ENCODE measurements at regions not wholly inside any gene's neighbourhood (a gene's known extent, or its start where the extent isn't known, plus 50 kb on each side); places are given as distances from the start of the nearest gene placed in this dataset.

- FAIRE-seq (no peak), DNase-seq (ENCODE audit: low read depth) (no peak)
- no peaks in the 10 kb centered on the region for H3K79me2 ChIP-seq (ENCODE audit: insufficient read depth, low read length)
- H3K4me3 ChIP-seq (ENCODE audit: insufficient read depth, low read depth, low read length): no peak overlapping the region
- no peaks in the 10 kb centered on the region for H4K20me1 ChIP-seq (ENCODE audit: insufficient read depth, low read length)
- no peaks in the 10 kb centered on the region for H3K36me3 ChIP-seq (ENCODE audit: insufficient read depth, low read length)
- peaks cover 5% of the 10 kb centered on the region for H3K9me3 Mint-ChIP-seq (ENCODE audit: unreplicated experiment)
- no peak overlapping the region for H3K4me2 ChIP-seq (ENCODE audit: low read length)
- H3K4me1 Mint-ChIP-seq (ENCODE audit: low read depth, unreplicated experiment): peaks cover 28% of the 10 kb centered on the region
- peaks cover 4% of the 10 kb centered on the region for H3K27me3 ChIP-seq (ENCODE audit: insufficient read depth, low read length)
- H3K27ac Mint-ChIP-seq (ENCODE audit: unreplicated experiment): no peak overlapping the region
- peaks cover 4% of the 10 kb centered on the region for H3K4me1 ChIP-seq (ENCODE audit: insufficient read depth, low read length)
- no peak overlapping the region for H3K27ac ChIP-seq (ENCODE audit: low read depth, low read length)
- no peaks in the 10 kb centered on the region for H3K36me3 Mint-ChIP-seq (ENCODE audit: low read depth, unreplicated experiment)
- no peak overlapping the region for H3K4me3 Mint-ChIP-seq (ENCODE audit: unreplicated experiment)
- H3K9me3 ChIP-seq (ENCODE audit: insufficient read depth, low read depth, low read length): no peaks in the 10 kb centered on the region
- TF ChIP-seq EZH2 (IDR thresholded peaks at IDR 0.05; ENCODE audit: insufficient read depth, low read length): no peak
- TF ChIP-seq, protein P1, sequence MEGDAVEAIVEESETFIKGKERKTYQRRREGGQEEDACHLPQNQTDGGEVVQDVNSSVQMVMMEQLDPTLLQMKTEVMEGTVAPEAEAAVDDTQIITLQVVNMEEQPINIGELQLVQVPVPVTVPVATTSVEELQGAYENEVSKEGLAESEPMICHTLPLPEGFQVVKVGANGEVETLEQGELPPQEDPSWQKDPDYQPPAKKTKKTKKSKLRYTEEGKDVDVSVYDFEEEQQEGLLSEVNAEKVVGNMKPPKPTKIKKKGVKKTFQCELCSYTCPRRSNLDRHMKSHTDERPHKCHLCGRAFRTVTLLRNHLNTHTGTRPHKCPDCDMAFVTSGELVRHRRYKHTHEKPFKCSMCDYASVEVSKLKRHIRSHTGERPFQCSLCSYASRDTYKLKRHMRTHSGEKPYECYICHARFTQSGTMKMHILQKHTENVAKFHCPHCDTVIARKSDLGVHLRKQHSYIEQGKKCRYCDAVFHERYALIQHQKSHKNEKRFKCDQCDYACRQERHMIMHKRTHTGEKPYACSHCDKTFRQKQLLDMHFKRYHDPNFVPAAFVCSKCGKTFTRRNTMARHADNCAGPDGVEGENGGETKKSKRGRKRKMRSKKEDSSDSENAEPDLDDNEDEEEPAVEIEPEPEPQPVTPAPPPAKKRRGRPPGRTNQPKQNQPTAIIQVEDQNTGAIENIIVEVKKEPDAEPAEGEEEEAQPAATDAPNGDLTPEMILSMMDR (IDR thresholded peaks at IDR 0.05; ENCODE audit: insufficient read depth, low read depth, low read length): no peak
- H3K27me3 Mint-ChIP-seq (ENCODE audit: low read depth, unreplicated experiment): no peaks in the 10 kb centered on the region
- H3K9ac ChIP-seq (ENCODE audit: low read length): no peak overlapping the region
- H2AFZ ChIP-seq (ENCODE audit: low read depth, low read length): no peak overlapping the region
Measured at GRCh38 chr2:190785334-190785733, 95.3 kb upstream of the GLS start.

DNA sequence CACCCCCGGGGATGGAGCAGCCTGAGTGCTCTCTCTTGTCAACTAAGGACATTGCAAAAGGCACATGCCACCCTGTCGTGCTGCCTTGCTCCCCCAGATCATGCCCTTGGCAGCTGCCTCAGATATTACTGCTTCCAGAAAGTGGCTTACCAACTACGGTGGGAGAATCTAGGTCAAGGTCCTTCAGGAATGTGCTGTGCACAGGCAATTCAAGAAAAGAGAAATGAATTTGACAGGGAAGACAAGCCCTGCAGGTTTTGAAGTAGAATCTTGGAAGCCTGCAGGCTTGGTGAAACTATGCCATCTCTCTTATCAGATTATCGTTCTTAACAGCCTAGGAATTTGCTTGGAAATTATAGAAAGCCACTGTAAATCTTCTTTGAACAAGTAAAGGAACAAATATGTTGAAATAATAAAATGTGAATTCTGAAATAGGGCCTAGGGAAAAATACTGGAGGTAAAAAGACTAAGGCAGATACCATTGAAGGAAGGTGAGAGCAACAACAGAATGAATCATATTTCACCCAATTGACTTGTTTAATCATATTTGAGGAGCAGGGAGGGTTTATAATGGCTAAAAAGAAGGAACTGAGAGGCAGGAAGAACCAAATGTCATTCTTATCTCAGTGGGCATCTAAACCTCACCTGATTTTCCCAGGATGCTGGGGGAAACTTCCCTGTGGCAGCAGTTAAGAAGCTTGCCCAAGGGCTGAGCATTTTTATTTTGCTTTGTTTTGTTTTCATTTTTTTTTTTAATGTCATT, 94.0 kb upstream of the GLS start:
- H3K79me2 ChIP-seq (ENCODE audit: insufficient read depth, low read length): no peaks in the 10 kb centered on the region
- peaks cover 5% of the 10 kb centered on the region for H3K9me3 Mint-ChIP-seq (ENCODE audit: unreplicated experiment)
- no peaks in the 10 kb centered on the region for H4K20me1 ChIP-seq (ENCODE audit: insufficient read depth, low read length)
- no peak overlapping the region for H3K4me3 ChIP-seq (ENCODE audit: insufficient read depth, low read depth, low read length)
- no peak overlapping the region for H2AFZ ChIP-seq (ENCODE audit: low read depth, low read length)
- no peak overlapping the region for H3K4me2 ChIP-seq (ENCODE audit: low read length)
- no peaks in the 10 kb centered on the region for H3K27me3 ChIP-seq (ENCODE audit: insufficient read depth, low read length)
- H3K4me1 Mint-ChIP-seq (ENCODE audit: low read depth, unreplicated experiment): peaks cover 36% of the 10 kb centered on the region
- H3K27ac ChIP-seq (ENCODE audit: low read depth, low read length): no peak overlapping the region
- no peak overlapping the region for H3K4me3 Mint-ChIP-seq (ENCODE audit: unreplicated experiment)
- DNase-seq (ENCODE audit: low read depth): no peak
- no peak overlapping the region for H3K27ac Mint-ChIP-seq (ENCODE audit: unreplicated experiment)
- no peaks in the 10 kb centered on the region for H3K27me3 Mint-ChIP-seq (ENCODE audit: low read depth, unreplicated experiment)
- H3K9me3 ChIP-seq (ENCODE audit: insufficient read depth, low read depth, low read length): no peaks in the 10 kb centered on the region
- TF ChIP-seq, protein P1 (IDR thresholded peaks at IDR 0.05; ENCODE audit: insufficient read depth, low read depth, low read length): no peak
- no peak for TF ChIP-seq EZH2 (IDR thresholded peaks at IDR 0.05; ENCODE audit: insufficient read depth, low read length)
- H3K36me3 ChIP-seq (ENCODE audit: insufficient read depth, low read length): no peaks in the 10 kb centered on the region
- H3K36me3 Mint-ChIP-seq (ENCODE audit: low read depth, unreplicated experiment): no peaks in the 10 kb centered on the region
- no peak for FAIRE-seq
- H3K9ac ChIP-seq (ENCODE audit: low read length): no peak overlapping the region
- peaks cover 7% of the 10 kb centered on the region for H3K4me1 ChIP-seq (ENCODE audit: insufficient read depth, low read length)

DNA sequence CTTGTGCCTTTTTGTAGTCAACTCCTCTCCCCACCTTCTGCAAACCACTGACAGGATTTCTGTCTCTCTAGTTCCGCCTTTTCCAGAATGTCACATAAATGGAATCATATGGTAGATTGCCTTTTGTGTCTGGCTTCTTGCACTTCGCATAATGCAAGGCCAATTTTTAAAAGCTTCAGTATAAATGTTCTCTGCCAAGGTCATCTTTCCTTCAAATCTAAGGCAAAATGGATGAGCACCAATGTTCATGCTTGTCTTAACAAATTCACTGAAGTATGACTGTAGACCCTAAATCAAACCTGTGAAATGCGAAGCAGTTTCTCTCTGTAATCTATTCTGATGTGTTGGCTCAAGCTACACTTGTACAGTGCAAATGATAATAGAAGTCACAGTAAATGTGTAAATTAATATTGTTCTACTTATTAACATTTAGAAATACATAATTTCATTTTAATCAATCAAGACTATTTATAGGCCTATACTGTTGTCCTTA, 92.8 kb upstream of the GLS start:
- H3K9ac ChIP-seq (ENCODE audit: low read length): no peak overlapping the region
- H3K9me3 ChIP-seq (ENCODE audit: insufficient read depth, low read depth, low read length): no peaks in the 10 kb centered on the region
- no peaks in the 10 kb centered on the region for H3K79me2 ChIP-seq (ENCODE audit: insufficient read depth, low read length)
- no peak overlapping the region for H3K4me2 ChIP-seq (ENCODE audit: low read length)
- no peak overlapping the region for H3K27ac ChIP-seq (ENCODE audit: low read depth, low read length)
- peaks cover 18% of the 10 kb centered on the region for H3K4me1 ChIP-seq (ENCODE audit: insufficient read depth, low read length)
- Mint-ChIP-seq H3K27ac (ENCODE audit: unreplicated experiment) (no peak overlapping the region), H3K4me1 (ENCODE audit: low read depth, unreplicated experiment) (peaks cover 36% of the 10 kb centered on the region), H3K36me3 (ENCODE audit: low read depth, unreplicated experiment) (no peaks in the 10 kb centered on the region), H3K4me3 (ENCODE audit: unreplicated experiment) (no peak overlapping the region), H3K9me3 (ENCODE audit: unreplicated experiment) (peaks cover 5% of the 10 kb centered on the region), H3K27me3 (ENCODE audit: low read depth, unreplicated experiment) (no peaks in the 10 kb centered on the region)
- DNase-seq (ENCODE audit: low read depth): no peak
- H4K20me1 ChIP-seq (ENCODE audit: insufficient read depth, low read length): no peaks in the 10 kb centered on the region
- H3K4me3 ChIP-seq (ENCODE audit: insufficient read depth, low read depth, low read length): no peak overlapping the region
- TF ChIP-seq EZH2 (IDR thresholded peaks at IDR 0.05; ENCODE audit: insufficient read depth, low read length): no peak
- TF ChIP-seq, protein P1 (IDR thresholded peaks at IDR 0.05; ENCODE audit: insufficient read depth, low read depth, low read length): no peak
- no peaks in the 10 kb centered on the region for H3K36me3 ChIP-seq (ENCODE audit: insufficient read depth, low read length)
- FAIRE-seq: no peak
- H3K27me3 ChIP-seq (ENCODE audit: insufficient read depth, low read length): no peaks in the 10 kb centered on the region
- no peak overlapping the region for H2AFZ ChIP-seq (ENCODE audit: low read depth, low read length)
